ENCODE measurements at regions not wholly inside any gene's neighbourhood (a gene's known extent, or its start where the extent isn't known, plus 50 kb on each side); places are given as distances from the start of the nearest gene placed in this dataset.

DNA sequence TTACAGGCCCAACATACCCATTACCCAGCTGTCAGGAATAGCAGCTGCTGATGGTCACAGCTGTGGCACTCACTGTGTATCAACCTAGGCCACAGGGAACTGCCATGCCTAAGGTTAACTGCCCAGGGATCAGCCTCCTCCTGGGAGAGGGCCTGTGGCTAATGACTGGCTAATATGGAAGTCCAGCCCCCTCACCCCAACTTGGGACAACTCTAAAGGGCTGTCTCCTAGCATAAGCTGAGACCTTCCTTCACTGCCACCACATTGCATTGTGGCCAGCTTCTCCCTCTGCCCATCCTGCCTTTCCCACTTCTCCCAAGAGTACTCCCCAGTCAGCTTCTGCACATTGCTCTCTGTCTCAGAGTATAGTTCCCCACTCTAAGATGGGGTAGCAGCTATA lies 316.5 kb downstream of the SMAD2 start:
- H3K4me1 ChIP-seq (ENCODE audit: control insufficient read depth in 1 of 2, insufficient read depth in 2 of 2, low read length in 2 of 2) = no peaks in the 10 kb centered on the region
- H3K36me3 Mint-ChIP-seq = no peaks in the 10 kb centered on the region
- intact Hi-C loops (cut with micrococcal nuclease) = loop anchor here in 1 of 2 donors (10.0 kb wide), 1 partner anchor 59 kb away; no protein-coding TSS in a partner anchor

DNA sequence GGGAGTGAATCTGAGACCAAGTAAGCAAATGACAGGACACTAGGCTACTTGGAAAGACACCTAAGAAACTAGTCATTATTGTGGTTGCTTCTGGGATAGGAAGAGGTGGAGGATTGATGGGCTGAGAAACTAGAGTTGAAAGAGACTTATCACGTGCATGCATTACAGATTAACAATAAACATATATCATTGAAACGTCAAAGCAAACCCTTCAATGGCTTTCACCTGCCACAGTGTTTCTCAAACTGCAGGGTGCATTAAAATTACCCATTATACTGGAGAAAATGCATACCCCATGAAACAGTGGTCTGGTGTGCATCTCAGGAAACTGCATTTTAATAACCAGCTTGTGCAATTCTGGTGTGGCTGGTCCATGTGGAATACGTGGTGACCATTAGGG lies 318.8 kb downstream of the SMAD2 start:
- intact Hi-C loops (cut with micrococcal nuclease) = loop anchor here in 1 of 2 donors (10.0 kb wide), 1 partner anchor 57 kb away; no protein-coding TSS in a partner anchor
- Mint-ChIP-seq H3K36me3 (no peaks in the 10 kb centered on the region), H3K4me3 (no peak overlapping the region)

More for the DNA sequence above, 316.5 kb downstream of the SMAD2 start:
- no peak overlapping the region for H3K27ac Mint-ChIP-seq
- no peaks in the 10 kb centered on the region for H3K4me1 Mint-ChIP-seq
- Histone ChIP-seq H3K4me3 (replicated peaks in 1 of 3; ENCODE audit: low read depth in 2 of 3, low read length in 3 of 3) (no peak overlapping the region), H3K27ac (ENCODE audit: low read depth in 1 of 2, low read length in 2 of 2) (no peak overlapping the region), H3K79me2 (ENCODE audit: insufficient read depth, low read length) (no peaks in the 10 kb centered on the region), H2AFZ (ENCODE audit: insufficient read depth, low read depth, low read length, poor library complexity, severe bottlenecking) (no peak overlapping the region), H3K36me3 (replicated peaks in 1 of 2; ENCODE audit: control insufficient read depth in 1 of 2, insufficient read depth in 2 of 2, low read length in 2 of 2) (no peaks in the 10 kb centered on the region), H4K20me1 (ENCODE audit: insufficient read depth, low read length) (no peaks in the 10 kb centered on the region), H3K9me3 (replicated peaks in 1 of 2; ENCODE audit: control insufficient read depth in 1 of 2, insufficient read depth in 1 of 2, low read length in 2 of 2) (peaks cover 0 to 3% of the 10 kb centered on the region in 2 donors), H3K27me3 (ENCODE audit: control insufficient read depth in 2 of 2, insufficient read depth in 2 of 2, low read length in 2 of 2) (no peaks in the 10 kb centered on the region), H3K9ac (ENCODE audit: insufficient read depth, low read length, poor library complexity, severe bottlenecking) (no peak overlapping the region), H3K4me2 (replicated peaks; ENCODE audit: extremely low read depth, low read length, poor library complexity, severe bottlenecking) (no peak overlapping the region)
- H3K4me3 Mint-ChIP-seq = no peak overlapping the region
- no peak for DNase-seq
- TF ChIP-seq, protein P1, sequence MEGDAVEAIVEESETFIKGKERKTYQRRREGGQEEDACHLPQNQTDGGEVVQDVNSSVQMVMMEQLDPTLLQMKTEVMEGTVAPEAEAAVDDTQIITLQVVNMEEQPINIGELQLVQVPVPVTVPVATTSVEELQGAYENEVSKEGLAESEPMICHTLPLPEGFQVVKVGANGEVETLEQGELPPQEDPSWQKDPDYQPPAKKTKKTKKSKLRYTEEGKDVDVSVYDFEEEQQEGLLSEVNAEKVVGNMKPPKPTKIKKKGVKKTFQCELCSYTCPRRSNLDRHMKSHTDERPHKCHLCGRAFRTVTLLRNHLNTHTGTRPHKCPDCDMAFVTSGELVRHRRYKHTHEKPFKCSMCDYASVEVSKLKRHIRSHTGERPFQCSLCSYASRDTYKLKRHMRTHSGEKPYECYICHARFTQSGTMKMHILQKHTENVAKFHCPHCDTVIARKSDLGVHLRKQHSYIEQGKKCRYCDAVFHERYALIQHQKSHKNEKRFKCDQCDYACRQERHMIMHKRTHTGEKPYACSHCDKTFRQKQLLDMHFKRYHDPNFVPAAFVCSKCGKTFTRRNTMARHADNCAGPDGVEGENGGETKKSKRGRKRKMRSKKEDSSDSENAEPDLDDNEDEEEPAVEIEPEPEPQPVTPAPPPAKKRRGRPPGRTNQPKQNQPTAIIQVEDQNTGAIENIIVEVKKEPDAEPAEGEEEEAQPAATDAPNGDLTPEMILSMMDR (IDR thresholded peaks at IDR 0.05) = no peak
- H3K9me3 Mint-ChIP-seq = peaks cover 0 to 8% (median 6%) of the 10 kb centered on the region in 7 donors
- peaks cover 0 to 2% (median 1%) of the 10 kb centered on the region in 3 donors for H3K27me3 Mint-ChIP-seq (ENCODE audit: low read depth in 3 of 3)

More for the DNA sequence above, 318.8 kb downstream of the SMAD2 start:
- Histone ChIP-seq H4K20me1 (ENCODE audit: insufficient read depth, low read length) (no peaks in the 10 kb centered on the region), H3K79me2 (ENCODE audit: insufficient read depth, low read length) (no peaks in the 10 kb centered on the region), H2AFZ (ENCODE audit: insufficient read depth, low read depth, low read length, poor library complexity, severe bottlenecking) (no peak overlapping the region), H3K27ac (ENCODE audit: low read depth in 1 of 2, low read length in 2 of 2) (no peak overlapping the region), H3K4me1 (ENCODE audit: control insufficient read depth in 1 of 2, insufficient read depth in 2 of 2, low read length in 2 of 2) (no peaks in the 10 kb centered on the region), H3K9me3 (replicated peaks in 1 of 2; ENCODE audit: control insufficient read depth in 1 of 2, insufficient read depth in 1 of 2, low read length in 2 of 2) (peaks cover 0 to 3% of the 10 kb centered on the region in 2 donors), H3K36me3 (replicated peaks in 1 of 2; ENCODE audit: control insufficient read depth in 1 of 2, insufficient read depth in 2 of 2, low read length in 2 of 2) (no peaks in the 10 kb centered on the region), H3K4me3 (replicated peaks in 1 of 3; ENCODE audit: low read depth in 2 of 3, low read length in 3 of 3) (no peak overlapping the region), H3K27me3 (ENCODE audit: control insufficient read depth in 2 of 2, insufficient read depth in 2 of 2, low read length in 2 of 2) (no peaks in the 10 kb centered on the region), H3K4me2 (replicated peaks; ENCODE audit: extremely low read depth, low read length, poor library complexity, severe bottlenecking) (no peak overlapping the region), H3K9ac (ENCODE audit: insufficient read depth, low read length, poor library complexity, severe bottlenecking) (no peak overlapping the region)
- TF ChIP-seq, protein P1 (IDR thresholded peaks at IDR 0.05) = no peak
- WGBS (ENCODE audit: insufficient coverage) = no CpG with 5 or more reads among the region's 3 CpGs
- Mint-ChIP-seq H3K4me1 (no peaks in the 10 kb centered on the region), H3K27me3 (ENCODE audit: low read depth in 3 of 3) (peaks cover 1 to 5% (median 4%) of the 10 kb centered on the region in 3 donors), H3K27ac (no peak overlapping the region), H3K9me3 (peaks cover 0 to 11% (median 5%) of the 10 kb centered on the region in 7 donors)
- no peak for DNase-seq
